GM18519 (cell line): ENCODE measurements at regions not wholly inside any gene's neighbourhood (a gene's known extent, or its start where the extent isn't known, plus 50 kb on each side); places are given as distances from the start of the nearest gene placed in this dataset.

Source experiments
- ATAC-seq: cut with Tn5 transposase; IDR thresholded peaks from one replicate; pipeline ENCODE4 v1.9.1; 2021; ENCODE audit warnings: mild to moderate bottlenecking, moderate library complexity; ENCODE audit not compliant: unreplicated experiment, low FRiP score

DNA sequence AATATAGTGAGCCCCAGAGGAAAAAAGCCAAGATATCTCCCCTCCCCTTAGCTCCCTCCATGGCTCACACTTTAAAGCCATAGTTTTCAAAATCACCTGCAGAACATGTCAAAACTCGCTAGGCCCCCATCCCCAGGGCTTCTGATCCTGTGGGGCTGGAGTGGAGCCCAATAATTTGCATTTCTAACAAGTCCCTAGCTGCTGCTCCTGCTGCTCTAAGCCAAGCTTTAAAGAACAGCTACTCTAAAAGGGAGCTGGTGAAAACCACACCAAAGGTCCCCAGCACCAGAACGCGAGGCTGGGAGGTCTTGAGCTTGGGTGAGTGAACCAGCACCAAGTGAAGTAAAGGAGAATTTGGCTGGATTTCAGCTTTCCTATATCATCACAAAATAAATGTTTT lies 237.1 kb downstream of the ZNF674 start:
- ATAC-seq = no peak

- ATAC-seq = no peak
These were observed 239.1 kb downstream of the ZNF674 start for GRCh38 chrX:46306103-46306502.

GRCh38 chrX:46305431-46305830 lies 239.8 kb downstream of the ZNF674 start:
- ATAC-seq = no peak

GRCh38 chrX:46301903-46302302 lies 243.3 kb downstream of the ZNF674 start:
- no peak for ATAC-seq

DNA sequence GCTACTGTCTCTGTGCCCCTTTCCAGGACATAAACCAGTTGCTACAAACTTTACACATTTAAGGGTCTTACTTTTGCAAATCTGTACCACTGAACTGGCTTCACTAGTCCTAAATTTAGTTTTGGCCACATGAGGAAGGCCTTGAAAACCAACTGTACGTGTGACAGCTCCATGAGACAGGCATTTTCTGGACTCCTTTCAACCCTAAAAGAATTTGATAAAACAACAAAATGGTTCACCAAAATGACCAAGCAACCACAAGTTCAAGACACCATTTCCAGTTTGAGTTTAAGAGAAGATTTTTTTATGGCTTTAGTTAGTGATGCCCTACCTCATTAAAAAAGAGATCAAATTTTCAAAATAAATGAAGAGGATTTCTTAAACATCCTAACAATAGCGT lies 246.4 kb downstream of the ZNF674 start:
- ATAC-seq = no peak

DNA sequence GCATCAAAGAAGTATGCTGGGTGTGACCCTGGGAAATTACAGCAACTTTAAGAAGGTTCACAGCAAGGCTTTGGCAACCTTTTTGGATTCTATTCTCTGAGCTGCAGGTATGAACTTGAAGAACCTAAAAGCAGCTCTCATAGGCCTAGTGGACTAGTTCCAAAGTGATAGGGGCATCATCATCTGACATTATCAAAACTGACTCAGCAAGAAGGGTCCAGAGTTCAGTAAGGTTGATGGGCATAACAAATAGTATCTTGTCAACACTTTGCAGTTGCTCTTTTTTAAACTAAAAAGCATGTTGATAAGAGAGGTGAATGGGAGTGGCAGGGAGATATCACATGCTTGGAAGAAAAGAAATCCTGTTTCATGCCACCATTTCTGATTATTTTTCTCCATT lies 249.3 kb downstream of the ZNF674 start:
- no peak for ATAC-seq

- ATAC-seq = no peak
These were observed 251.0 kb downstream of the ZNF674 start for GRCh38 chrX:46294234-46294633.

DNA sequence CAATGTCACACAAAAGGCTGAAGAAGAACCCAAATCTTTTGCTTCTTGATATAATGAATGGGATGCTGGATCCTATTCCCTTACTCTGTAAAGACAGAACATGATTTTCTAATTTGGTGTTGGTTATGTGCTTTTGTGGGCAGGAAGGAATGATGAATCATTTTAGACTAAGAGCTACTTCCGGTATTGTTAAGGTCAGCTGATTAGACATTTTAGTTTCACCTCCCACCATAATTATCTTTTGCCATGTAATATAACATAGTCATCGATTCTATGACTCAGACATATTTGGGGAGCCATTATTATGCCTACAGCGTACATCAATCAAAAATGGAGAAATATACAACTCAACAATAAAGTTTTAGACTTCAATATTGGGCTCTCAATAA lies 265.3 kb downstream of the ZNF674 start:
- no peak for ATAC-seq

- no peak for ATAC-seq
These were observed 265.9 kb downstream of the ZNF674 start for GRCh38 chrX:46279214-46279924.

DNA sequence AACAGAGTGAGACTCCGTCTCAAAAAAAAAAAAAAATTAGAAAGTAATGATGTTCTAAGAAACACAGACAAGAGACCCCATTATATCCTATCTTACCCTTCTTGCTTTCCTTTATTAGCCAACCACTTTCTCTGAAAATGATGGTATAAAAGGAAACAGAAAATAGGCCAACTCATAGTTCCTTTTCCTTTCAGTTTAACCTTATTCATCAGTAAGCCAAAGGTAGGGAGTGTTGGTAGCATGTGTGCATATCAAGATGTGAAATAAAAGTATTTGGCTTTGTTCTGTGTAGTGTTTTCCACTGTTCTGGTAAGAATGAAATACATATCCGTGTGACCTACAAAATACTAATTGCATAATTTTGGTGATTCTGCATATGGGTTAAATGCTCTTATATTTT lies 266.6 kb downstream of the ZNF674 start:
- ATAC-seq = no peak

DNA sequence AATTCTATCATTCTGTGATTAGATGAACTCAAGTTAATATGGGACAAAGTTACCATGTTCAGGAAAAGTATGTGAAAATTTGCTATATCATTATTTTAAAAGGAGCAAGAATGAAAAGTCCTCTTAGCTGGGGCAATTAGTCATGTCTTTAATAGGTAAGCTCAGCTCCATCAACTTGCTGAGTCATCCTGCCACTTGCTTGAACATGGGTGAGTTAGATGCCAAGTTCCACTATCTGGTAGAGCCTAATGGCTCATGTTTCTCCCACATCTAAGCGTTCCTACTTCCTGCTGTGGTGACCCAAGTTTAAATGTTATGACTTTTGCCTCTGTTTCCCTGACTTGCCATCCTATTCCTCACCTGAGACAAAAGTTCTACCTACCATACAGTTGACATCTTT lies 276.8 kb downstream of the ZNF674 start:
- no peak for ATAC-seq

DNA sequence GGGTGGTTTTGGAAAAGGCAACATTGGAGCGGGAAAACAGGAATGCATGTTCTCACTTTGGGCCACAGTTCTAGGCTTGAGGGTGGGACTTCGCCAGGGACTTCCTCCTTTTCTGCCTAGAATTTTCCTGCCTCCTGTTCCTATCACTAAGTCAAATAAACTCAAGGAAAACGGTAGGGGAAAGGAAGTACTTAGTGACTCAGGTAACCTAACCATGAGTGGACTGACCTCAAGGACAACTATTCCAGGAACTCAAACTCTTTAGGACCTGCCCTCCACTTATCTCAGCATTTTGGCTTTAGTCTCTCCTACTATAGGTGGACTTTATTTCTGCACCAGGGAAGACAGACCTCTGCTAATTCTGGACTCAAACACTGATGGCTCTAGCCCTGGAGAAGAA lies 281.7 kb downstream of the ZNF674 start:
- ATAC-seq = no peak

DNA sequence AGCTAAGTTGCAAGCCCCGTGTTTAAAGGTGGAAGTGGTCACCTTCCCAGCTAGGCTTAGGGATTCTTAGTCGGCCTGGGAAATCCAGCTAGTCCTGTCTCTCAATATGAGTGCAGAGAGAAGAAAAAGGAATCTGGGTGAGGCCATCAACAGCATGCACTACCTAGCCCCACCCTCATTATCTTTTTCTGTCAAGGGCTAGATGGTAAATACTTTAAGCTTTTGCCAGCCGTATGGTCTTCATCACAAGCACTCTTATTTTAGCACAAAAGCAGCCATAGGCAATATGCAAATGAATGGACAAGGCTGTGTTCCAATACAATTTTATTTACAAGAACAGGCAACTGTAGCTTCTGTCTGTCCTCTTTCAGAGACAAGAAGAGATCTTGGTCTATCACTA lies 282.9 kb downstream of the ZNF674 start:
- no peak for ATAC-seq

DNA sequence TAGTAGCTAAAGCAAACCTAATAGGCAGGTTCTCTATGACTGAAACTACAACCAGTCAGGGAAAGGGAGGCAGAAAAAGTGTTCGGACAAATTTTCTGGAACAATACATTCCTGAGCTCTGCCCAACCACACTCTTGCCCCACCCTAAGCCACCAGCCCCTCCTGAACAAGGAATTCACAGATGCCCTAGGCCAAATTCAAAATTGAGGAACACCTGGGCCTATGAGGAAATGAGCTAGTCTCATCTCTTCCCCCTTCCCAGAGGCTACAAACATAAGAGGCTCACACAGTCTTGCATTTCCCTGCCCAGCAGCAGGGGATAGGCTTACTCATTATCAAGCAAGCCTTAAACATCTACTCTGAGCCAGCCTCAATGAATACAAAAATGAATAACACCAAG lies 284.7 kb downstream of the ZNF674 start:
- no peak for ATAC-seq

- no peak for ATAC-seq
These were observed 286.9 kb downstream of the ZNF674 start for GRCh38 chrX:46258356-46258755.

GRCh38 chrX:46257451-46257879 lies 287.8 kb downstream of the ZNF674 start:
- ATAC-seq = no peak

DNA sequence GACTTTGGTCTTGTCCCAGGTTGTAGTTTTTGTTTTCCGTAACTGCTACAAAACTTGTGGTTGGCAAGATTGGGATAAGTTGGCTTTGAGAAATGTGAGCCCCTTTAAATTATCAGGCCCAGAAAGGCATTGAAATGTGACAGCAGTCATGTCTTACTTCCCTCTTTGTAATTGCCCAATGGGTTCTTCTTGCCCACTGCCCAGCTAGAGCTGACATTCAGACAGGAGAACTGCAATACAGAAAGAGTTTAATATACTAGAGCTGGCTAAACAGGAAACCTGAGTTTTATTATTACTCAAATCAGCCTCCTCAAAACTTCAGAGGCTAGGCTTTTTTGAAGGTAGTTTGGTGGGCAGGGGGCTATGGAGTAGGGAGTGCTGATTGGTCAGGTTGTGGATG lies 288.3 kb downstream of the ZNF674 start:
- no peak for ATAC-seq

GRCh38 chrX:46255046-46255445 lies 290.2 kb downstream of the ZNF674 start:
- ATAC-seq = no peak

DNA sequence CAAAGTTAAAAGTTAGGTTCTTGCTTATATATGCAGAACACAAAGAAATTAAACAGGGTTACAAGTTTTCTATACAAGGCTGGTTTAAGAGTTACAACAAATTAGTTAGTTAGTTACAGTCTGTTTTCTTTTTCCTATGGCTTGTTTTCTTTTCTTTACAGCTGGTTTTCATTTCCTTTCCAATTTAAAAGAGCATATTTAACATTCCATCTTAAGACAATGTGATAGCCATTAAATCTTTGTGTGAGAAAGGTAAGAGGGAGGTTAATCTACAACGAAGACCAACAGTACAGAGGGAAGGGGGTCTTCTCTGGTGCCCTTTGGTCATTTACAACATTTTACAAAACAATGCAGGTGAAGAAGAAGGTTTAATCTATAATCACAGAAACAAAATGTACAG lies 290.6 kb downstream of the ZNF674 start:
- no peak for ATAC-seq

DNA sequence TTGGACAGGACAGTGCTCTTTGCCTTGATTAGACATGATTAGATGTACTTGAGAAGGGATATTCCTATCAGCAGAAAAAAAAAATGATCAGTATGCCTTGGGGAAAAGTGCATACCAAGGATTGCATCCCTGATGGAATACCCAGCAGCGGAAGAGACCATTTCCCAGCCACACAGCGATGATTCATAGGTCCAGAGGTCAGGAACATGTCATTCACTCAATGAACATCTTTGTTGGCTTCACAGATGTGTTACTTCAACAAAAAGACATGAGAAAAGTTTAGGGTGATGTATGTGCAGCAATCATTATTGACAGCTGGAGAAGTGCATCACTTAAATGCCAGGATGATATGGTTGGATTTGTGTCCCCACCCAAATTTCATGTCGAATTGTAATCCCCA lies 293.5 kb downstream of the ZNF674 start:
- ATAC-seq = no peak

GRCh38 chrX:46250151-46250550 lies 295.1 kb downstream of the ZNF674 start:
- no peak for ATAC-seq

DNA sequence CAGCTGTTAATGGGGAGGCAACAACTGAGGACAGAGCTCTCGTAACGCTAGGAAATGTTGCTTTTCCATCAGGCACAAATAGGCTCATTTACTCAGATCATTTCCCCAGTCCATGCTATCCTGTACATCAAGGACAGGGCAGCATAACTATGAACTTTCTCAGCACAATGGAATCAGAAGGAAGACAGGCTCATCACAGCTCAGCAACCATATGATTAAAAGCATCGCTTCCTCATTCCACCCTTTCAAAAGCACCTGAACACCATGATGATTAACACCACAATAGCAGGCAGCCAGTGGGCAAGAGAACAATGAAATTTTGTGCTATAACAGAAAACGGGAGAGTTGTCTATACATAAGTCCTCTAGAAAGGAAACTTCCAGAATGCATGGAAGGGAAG lies 297.8 kb downstream of the ZNF674 start:
- no peak for ATAC-seq

GRCh38 chrX:46244451-46244850 lies 300.8 kb downstream of the ZNF674 start:
- ATAC-seq = no peak
